GM18858 (cell line): ENCODE measurements at regions not wholly inside any gene's neighbourhood (a gene's known extent, or its start where the extent isn't known, plus 50 kb on each side); places are given as distances from the start of the nearest gene placed in this dataset.

ENCODE experiments used
- ATAC-seq: cut with Tn5 transposase; IDR thresholded peaks from one replicate; pipeline ENCODE4 v1.9.1; 2021; ENCODE audit not compliant: unreplicated experiment

DNA sequence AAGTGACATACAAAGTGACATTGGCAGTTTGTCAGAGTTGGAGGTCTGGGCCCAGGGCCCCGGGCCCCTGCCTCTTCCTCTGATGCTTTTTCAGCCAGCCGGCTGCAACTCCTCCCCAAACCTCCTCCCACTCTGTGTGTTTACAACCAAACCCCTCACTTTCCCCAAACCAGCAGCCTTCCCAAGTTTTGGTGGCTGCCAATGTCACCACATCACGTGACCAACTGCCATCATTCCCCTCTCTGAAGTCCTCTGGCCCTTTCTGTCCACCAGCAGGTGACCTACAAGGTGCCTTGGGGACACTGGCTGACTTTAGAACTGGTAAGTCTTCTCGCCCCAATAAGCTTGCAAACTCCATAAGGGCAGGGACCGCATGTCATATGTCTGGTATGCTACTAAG is 357.7 kb downstream of the BCOR start:
- no peak for ATAC-seq

- no peak for ATAC-seq
Measured at GRCh38 chrX:39741904-39742303, 355.9 kb downstream of the BCOR start.

DNA sequence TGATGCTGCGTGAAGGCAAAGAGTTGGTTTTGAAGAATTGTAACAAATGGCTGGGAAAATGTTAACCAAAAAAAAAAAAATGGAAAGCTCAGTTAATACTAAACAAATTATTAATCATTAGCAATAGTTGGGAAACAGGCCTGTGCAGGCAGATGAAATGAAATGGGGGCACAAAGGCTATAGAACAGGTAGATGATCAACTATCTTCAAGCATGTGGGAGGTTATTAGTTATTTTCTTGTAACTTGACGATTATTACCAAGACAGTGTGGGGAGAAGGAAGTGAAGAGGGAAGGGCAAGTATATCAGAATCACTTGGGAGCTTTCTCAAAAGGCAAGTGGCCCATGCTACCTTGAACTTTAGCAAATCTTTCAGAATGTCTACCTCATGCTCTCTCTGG is 351.9 kb downstream of the BCOR start:
- no peak for ATAC-seq

DNA sequence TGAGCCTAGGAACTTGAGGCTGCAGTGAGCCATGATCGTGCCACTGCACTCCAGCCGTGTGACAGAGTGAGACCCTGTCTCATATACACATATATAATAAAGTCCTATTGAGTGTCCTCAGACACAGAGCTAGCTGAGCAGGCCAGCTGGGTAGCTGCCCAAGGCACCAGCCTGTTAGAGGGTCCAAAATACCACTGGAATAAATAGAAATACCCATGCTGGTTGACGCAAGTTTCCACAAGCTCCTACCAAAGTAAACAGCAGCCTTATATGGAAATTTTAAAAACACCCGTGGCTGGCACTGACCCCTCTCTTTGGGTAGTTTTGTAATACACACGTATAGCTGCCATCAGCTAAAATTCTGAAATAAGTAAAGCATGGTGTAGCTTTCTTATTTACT is 348.6 kb downstream of the BCOR start:
- no peak for ATAC-seq

DNA sequence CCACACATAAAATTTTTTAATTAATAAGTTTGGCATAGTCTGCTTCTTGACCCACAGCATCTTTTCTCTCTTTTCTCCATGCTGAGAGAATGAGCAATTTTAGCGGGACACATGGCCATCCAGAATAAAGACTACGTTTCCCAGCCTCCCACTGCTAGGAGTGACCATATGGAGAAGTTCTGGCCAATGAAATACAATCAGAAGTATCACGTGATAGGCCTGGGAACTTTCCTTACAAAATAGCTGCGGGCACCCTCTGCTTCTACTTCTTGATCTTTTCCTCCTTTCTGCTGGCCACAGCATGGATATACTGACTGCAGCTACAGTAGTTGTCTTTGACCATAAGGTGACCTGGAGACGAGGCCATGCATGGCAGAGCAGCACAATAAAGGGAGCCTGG is 348.0 kb downstream of the BCOR start:
- ATAC-seq: no peak

GRCh38 chrX:39750256-39750790 is 347.4 kb downstream of the BCOR start:
- no peak for ATAC-seq

DNA sequence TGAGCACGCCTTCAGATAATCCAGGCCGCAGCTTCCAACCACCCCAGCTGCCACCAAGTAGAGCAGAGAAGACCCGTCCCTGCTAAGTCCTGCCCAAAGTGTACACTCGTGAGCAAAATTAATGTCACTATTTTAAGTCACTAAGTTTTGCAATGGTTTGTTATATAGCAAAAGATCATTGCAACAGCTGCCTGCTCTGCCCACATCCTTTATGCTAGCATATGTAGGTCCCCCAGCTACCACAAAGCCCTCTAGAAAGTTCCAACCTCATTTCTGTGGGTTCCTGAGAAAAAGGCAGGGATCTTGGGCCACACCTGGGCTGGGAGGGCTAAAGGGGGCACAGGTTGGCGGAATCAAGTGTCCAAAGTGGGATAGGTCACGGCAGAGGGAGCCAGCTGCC is 346.9 kb downstream of the BCOR start:
- no peak for ATAC-seq

GRCh38 chrX:39752815-39753214 is 344.9 kb downstream of the BCOR start:
- ATAC-seq: no peak

GRCh38 chrX:39753293-39753996 is 344.3 kb downstream of the BCOR start:
- no peak for ATAC-seq

DNA sequence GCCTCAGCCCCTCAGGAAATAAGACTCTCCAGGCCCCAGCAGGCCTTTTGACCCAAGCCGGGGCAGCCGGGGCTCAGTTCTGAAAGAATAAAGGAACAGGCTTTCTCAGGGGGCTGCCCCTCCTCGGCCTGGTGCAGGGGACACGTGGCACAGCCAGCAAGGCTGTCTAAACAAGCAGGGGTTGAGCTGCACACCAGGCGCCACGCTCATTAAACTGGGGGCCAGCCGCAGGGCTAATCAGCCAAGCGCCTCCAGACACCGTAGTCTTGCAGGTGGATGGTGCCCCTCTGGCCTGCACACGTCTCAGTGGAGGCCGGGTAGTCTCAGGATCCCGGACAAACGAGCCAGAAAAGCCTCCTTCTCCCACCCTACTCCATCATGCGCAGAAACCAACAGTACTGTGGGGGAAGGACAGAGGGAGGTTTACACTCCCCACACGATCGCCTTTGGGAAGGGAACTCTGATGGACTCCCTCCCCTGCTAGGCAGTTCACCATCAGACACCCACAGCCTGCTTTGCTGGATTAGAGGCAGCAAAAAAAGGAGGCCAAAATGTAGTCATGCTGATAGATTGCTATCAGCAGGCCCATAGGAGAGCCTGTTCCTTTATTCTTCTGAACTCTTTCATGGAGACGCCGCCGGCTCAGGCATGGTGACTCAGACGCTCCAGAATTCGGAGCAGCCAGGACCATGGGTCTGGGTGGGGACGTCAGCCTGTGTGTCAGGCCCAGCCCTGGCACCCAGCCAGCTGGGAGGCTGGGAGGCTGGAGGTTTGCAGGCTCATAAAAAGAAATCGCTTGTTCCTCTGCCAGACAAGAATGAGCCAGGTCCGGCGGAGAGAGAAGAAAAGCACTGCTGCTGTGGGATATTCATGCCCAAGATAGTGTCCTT is 342.4 kb downstream of the BCOR start:
- no peak for ATAC-seq

- ATAC-seq: no peak
Measured at GRCh38 chrX:39756086-39756883, 341.5 kb downstream of the BCOR start.

GRCh38 chrX:39757971-39758370 is 339.8 kb downstream of the BCOR start:
- ATAC-seq: no peak

- no peak for ATAC-seq
Measured at GRCh38 chrX:39758791-39759525, 338.8 kb downstream of the BCOR start.

- no peak for ATAC-seq
Measured at GRCh38 chrX:39759526-39760224, 338.1 kb downstream of the BCOR start.

DNA sequence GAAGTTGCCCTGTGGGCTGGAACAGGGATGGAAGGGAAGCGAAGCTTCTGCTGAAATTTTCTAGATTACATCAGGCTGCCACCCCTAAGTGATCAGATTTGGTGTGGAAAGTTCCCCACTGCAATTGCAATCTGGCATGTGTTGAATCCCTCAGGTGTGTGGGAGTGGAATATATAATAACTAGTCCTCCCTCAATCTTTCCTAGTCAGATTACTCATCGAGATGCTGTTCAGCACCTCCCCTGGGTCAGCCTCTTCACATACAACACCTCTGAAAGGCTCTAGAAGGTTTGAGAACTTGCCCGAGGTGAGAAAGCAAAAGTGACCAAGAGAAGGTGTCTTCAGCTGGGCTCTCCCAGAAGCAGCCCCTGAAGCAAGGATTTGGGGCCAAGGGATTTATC is 336.8 kb downstream of the BCOR start:
- no peak for ATAC-seq

DNA sequence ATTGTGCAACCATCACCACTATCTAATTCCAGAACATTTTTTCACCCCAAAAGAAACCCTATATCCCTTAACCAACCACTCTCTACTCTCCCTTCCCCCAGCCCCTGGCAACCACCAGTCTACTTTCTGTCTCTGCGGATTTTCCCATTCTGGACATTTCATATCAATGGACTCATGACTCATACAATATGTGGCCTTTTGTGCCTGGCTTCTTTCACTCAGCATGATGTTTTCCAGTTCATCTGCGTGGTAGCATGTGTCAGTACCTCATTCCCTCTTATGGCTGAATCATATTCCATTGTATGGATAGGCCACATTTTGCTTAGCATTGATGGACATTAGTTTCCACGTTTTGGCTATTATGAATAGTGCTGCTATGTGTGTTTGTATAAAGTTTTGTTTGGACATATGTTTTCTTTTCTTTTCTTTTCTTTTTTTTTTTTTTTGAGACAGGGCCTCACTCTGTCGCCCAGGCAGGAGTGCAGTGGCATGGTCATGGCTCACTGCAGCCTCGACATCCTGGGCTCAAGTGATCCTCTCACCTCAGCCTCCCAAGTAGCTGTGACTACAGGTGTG is 335.4 kb downstream of the BCOR start:
- ATAC-seq: no peak

DNA sequence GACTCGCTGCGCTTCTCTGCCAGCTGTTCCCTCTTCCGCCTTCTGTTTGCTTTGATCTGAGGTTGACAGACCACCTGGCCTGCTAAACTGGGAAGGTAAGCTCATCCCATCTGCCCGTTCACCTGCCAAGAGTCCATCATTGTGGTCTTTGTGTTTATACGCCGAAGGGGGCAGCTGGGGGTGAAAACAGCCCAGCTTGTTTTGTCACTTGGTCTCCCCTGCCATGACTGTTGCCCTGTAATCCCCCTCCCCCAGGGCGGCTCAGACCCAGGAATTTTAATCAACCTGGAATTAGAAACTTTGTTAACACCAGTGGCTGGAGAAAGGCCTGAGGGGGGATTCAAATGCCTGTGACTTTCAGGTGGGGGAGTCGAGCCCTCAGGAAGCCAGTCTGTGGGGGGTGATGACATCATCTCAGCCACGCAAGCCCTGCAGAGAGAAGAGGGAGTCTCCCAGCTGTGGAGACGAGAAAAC is 333.3 kb downstream of the BCOR start:
- no peak for ATAC-seq

DNA sequence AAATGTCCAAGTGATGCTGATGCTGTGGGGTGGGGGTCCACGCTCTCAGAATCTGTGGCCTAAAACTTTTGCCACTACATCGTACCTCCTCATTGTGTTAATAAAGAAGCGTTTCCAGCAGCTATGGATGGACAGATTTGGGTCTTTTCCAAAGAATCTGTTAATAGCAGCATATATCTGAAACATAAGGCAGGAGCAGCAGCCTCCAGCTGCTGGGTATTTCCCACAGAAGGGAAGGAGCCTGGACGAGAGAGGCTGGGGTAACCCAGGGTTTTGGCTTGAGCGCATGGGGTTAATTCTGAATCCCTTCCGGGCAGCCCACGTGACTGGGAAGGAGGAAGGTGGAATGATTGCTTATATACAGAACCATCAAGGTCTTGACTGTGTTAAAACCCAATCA is 332.4 kb downstream of the BCOR start:
- ATAC-seq: no peak

DNA sequence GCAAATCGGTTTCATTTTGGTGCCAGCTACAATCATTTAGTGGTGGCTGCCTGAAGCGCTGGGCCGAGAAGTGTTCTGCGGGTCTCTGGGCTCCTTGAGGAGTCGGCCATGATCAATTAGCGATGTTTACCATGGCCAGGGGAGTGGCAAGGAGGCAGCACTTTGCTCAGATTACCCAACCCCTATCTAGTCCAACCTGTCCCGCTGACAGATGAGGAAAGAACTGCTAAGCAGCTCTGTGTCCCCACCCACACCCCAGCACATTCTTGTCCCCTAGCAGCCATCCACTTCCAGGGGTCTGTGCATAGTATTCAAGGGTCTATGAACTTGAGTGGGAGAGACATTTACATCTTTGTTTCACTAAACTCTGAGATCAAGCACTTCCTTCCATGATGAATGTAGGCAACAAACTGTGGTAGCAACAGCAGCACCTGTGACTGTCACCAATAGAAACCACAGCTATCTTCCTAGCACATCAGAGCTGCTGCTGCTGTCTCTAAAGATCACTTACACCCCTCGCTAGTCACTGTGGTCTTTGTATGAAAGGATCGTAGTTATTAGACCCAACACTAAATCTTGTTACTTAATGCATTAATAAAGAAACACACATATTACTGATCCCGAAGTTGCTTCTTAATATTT is 331.6 kb downstream of the BCOR start:
- ATAC-seq: no peak
